ENCODE measurements at regions not wholly inside any gene's neighbourhood (a gene's known extent, or its start where the extent isn't known, plus 50 kb on each side); places are given as distances from the start of the nearest gene placed in this dataset.

- H3K4me3 ChIP-seq (ENCODE audit: low read depth, low read length), result no peak overlapping the region
- DNase-seq (ENCODE audit: low read depth), result no peak
Measured at GRCh38 chr6:159462431-159462830, 230.6 kb downstream of the SOD2 start.

GRCh38 chr6:159461998-159462397 is 231.0 kb downstream of the SOD2 start:
- DNase-seq (ENCODE audit: low read depth), result no peak
- no peaks in the 10 kb centered on the region for H3K27me3 ChIP-seq (ENCODE audit: control insufficient read depth, insufficient read depth, low read length)
- no peaks in the 10 kb centered on the region for H3K36me3 ChIP-seq (ENCODE audit: control insufficient read depth, insufficient read depth, low read length)
- TF ChIP-seq CTCF (IDR thresholded peaks at IDR 0.05; ENCODE audit: insufficient read depth, low read length, poor library complexity, severe bottlenecking), result no peak
- no peak overlapping the region for H3K4me3 ChIP-seq (ENCODE audit: low read depth, low read length)

More at GRCh38 chr6:159462431-159462830, 230.6 kb downstream of the SOD2 start:
- no peak for TF ChIP-seq CTCF (IDR thresholded peaks at IDR 0.05; ENCODE audit: insufficient read depth, low read length, poor library complexity, severe bottlenecking)
- H3K36me3 ChIP-seq (ENCODE audit: control insufficient read depth, insufficient read depth, low read length), result no peaks in the 10 kb centered on the region
- H3K27me3 ChIP-seq (ENCODE audit: control insufficient read depth, insufficient read depth, low read length), result no peaks in the 10 kb centered on the region

GRCh38 chr6:159461266-159461665 is 231.8 kb downstream of the SOD2 start:
- DNase-seq (ENCODE audit: low read depth), result no peak
- no peak overlapping the region for H3K4me3 ChIP-seq (ENCODE audit: low read depth, low read length)
- no peaks in the 10 kb centered on the region for H3K27me3 ChIP-seq (ENCODE audit: control insufficient read depth, insufficient read depth, low read length)
- TF ChIP-seq CTCF (IDR thresholded peaks at IDR 0.05; ENCODE audit: insufficient read depth, low read length, poor library complexity, severe bottlenecking), result no peak
- no peaks in the 10 kb centered on the region for H3K36me3 ChIP-seq (ENCODE audit: control insufficient read depth, insufficient read depth, low read length)

- Histone ChIP-seq H3K36me3 (ENCODE audit: control insufficient read depth, insufficient read depth, low read length) (no peaks in the 10 kb centered on the region), H3K4me3 (ENCODE audit: low read depth, low read length) (no peak overlapping the region), H3K27me3 (ENCODE audit: control insufficient read depth, insufficient read depth, low read length) (no peaks in the 10 kb centered on the region)
- no peak for TF ChIP-seq CTCF (IDR thresholded peaks at IDR 0.05; ENCODE audit: insufficient read depth, low read length, poor library complexity, severe bottlenecking)
- DNase-seq (ENCODE audit: low read depth), result no peak
Measured at GRCh38 chr6:159460476-159460875, 232.6 kb downstream of the SOD2 start.

- no peaks in the 10 kb centered on the region for H3K27me3 ChIP-seq (ENCODE audit: control insufficient read depth, insufficient read depth, low read length)
- no peaks in the 10 kb centered on the region for H3K36me3 ChIP-seq (ENCODE audit: control insufficient read depth, insufficient read depth, low read length)
- no peak for DNase-seq (ENCODE audit: low read depth)
- no peak overlapping the region for H3K4me3 ChIP-seq (ENCODE audit: low read depth, low read length)
- no peak for TF ChIP-seq CTCF (IDR thresholded peaks at IDR 0.05; ENCODE audit: insufficient read depth, low read length, poor library complexity, severe bottlenecking)
Measured at GRCh38 chr6:159456349-159456748, 236.7 kb downstream of the SOD2 start.

- H3K27me3 ChIP-seq (ENCODE audit: control insufficient read depth, insufficient read depth, low read length), result no peaks in the 10 kb centered on the region
- no peak for DNase-seq (ENCODE audit: low read depth)
- H3K36me3 ChIP-seq (ENCODE audit: control insufficient read depth, insufficient read depth, low read length), result no peaks in the 10 kb centered on the region
- H3K4me3 ChIP-seq (ENCODE audit: low read depth, low read length), result no peak overlapping the region
- no peak for TF ChIP-seq CTCF (IDR thresholded peaks at IDR 0.05; ENCODE audit: insufficient read depth, low read length, poor library complexity, severe bottlenecking)
Measured at GRCh38 chr6:159455700-159456274, 237.3 kb downstream of the SOD2 start.

Data from kidney epithelial cell (primary cell).